ENCODE measurements at regions not wholly inside any gene's neighbourhood (a gene's known extent, or its start where the extent isn't known, plus 50 kb on each side); places are given as distances from the start of the nearest gene placed in this dataset.

GRCh38 chr5:5886812-5887486 is 464.5 kb downstream of the ICE1 start:
- TF ChIP-seq EZH2 (optimal IDR thresholded peaks at IDR 0.05; ENCODE audit: low read depth, low read length) (no peak), CTCF (IDR thresholded peaks at IDR 0.05; ENCODE audit: low read length) (peak; percentile 82)

All from MM.1S (cell line).